Kidney epithelial cell (primary cell): ENCODE measurements at regions not wholly inside any gene's neighbourhood (a gene's known extent, or its start where the extent isn't known, plus 50 kb on each side); places are given as distances from the start of the nearest gene placed in this dataset.
A peak's percentile ranks its signal among the peaks of the same experiment; 100 is the strongest.

Experiments
- DNase-seq: peaks from one replicate; pipeline ENCODE4 v3.0.0-alpha.2; 2010; ENCODE audit warnings: low read depth
- H3K27me3 ChIP-seq: 2 replicates; pipeline ENCODE4 v1.6.0; 2011; ENCODE audit warnings: low read length; ENCODE audit not compliant: control insufficient read depth, insufficient read depth
- H3K36me3 ChIP-seq: 2 replicates; pipeline ENCODE4 v1.5.1; 2011; ENCODE audit warnings: low read length; ENCODE audit not compliant: control insufficient read depth, insufficient read depth
- H3K4me3 ChIP-seq: 2 replicates; pipeline ENCODE4 v1.5.1; 2011; ENCODE audit warnings: low read depth, mild to moderate bottlenecking, control low read depth, low read length
- TF ChIP-seq, protein P1 (sequence below): IDR thresholded peaks from 2 replicates; pipeline ENCODE4 v1.5.1; 2011; ENCODE audit warnings: mild to moderate bottlenecking, moderate library complexity, low read length, control low read depth, inconsistent platforms; ENCODE audit not compliant: insufficient read depth, poor library complexity, severe bottlenecking

DNA sequence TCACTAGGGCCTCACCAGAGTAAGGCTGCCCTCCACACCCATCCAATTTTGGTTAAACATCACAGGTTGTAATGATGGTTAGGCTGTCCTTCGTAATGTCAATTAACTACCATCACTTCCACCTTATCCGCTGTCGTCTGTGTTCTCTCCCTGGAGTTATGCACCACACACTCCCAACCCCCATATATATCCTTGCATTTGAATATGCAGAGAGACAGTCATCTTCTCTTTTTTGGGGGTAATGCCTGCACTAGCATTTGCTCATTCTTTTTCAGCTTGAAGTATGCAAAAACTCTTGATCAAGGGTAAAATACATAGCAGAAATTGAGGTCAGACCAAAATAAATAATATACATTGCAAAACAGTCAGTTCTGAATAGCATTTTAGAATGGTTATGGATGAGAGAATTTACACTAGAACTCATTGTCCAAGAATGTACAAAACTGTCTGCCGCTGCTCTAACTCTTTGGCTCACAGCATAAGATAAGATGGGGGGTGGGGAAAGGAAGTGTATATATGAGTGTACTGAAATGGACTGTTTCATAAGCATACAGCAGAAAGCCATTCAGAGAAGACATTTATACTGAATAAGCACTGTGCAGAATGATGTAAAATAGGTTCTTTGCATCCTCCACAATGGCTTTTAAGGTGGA lies 397.8 kb upstream of the CHST9 start:
- peak; percentile 51 for DNase-seq
- TF ChIP-seq, protein P1, sequence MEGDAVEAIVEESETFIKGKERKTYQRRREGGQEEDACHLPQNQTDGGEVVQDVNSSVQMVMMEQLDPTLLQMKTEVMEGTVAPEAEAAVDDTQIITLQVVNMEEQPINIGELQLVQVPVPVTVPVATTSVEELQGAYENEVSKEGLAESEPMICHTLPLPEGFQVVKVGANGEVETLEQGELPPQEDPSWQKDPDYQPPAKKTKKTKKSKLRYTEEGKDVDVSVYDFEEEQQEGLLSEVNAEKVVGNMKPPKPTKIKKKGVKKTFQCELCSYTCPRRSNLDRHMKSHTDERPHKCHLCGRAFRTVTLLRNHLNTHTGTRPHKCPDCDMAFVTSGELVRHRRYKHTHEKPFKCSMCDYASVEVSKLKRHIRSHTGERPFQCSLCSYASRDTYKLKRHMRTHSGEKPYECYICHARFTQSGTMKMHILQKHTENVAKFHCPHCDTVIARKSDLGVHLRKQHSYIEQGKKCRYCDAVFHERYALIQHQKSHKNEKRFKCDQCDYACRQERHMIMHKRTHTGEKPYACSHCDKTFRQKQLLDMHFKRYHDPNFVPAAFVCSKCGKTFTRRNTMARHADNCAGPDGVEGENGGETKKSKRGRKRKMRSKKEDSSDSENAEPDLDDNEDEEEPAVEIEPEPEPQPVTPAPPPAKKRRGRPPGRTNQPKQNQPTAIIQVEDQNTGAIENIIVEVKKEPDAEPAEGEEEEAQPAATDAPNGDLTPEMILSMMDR, result no peak
- H3K4me3 ChIP-seq, result no peak overlapping the region

DNA sequence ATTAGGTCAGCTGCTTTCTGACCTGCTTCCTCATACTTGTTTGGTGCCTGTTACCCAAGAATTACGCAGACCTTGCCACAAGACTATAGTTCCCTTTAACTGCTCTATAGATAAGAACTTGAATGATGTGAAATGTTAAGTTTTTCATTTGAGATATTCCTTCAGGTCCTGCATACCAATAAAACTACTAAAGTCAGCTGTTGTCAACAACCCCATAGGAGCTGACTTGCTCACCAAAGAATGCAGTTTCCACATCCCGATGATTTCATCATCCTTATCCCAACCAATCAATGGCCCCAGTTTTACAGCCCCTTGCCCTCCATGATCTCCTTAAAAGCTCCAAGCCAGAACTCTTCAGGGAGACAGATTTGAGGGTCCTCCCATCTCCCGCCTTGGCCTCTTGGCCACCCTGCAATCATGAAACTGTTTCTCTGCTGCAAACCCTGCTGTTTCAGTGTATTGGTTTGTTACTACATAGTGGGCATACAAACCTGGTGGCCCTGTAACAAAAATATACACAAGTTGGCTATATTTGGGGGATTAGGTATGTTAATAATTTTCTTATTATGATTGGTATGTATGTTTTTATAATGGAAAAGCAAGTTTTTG lies 396.3 kb upstream of the CHST9 start:
- no peak for DNase-seq
- no peaks in the 10 kb centered on the region for H3K27me3 ChIP-seq
- H3K36me3 ChIP-seq, result no peaks in the 10 kb centered on the region
- TF ChIP-seq, protein P1, result no peak
- no peak overlapping the region for H3K4me3 ChIP-seq

More for the DNA sequence above, 397.8 kb upstream of the CHST9 start:
- H3K27me3 ChIP-seq, result no peaks in the 10 kb centered on the region
- no peaks in the 10 kb centered on the region for H3K36me3 ChIP-seq

DNA sequence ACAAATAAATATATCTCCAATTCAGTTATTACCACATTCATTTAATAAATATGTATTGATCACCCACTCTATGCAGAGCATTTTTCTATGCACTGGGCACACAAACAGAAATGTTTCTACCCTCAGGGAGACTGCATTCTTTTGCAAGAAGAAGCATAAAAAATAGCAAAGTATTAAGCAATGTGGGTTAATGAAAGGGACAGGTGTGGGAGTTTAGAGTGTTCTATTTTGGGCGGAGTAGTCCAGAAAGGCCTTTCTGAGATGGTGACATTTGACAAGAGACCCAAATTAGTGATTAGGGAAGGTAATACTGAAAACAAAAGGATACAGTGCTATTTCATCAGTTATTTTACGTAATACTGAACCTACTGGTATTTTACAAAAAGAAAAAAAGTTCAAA lies 394.3 kb upstream of the CHST9 start:
- no peak for DNase-seq
- Histone ChIP-seq H3K36me3 (no peaks in the 10 kb centered on the region), H3K4me3 (no peak overlapping the region), H3K27me3 (no peaks in the 10 kb centered on the region)
- TF ChIP-seq, protein P1, result no peak

GRCh38 chr18:27577752-27578151 lies 392.6 kb upstream of the CHST9 start:
- Histone ChIP-seq H3K36me3 (no peaks in the 10 kb centered on the region), H3K4me3 (no peak overlapping the region), H3K27me3 (no peaks in the 10 kb centered on the region)
- TF ChIP-seq, protein P1, result no peak
- no peak for DNase-seq

GRCh38 chr18:27577265-27577664 lies 392.2 kb upstream of the CHST9 start:
- H3K27me3 ChIP-seq, result no peaks in the 10 kb centered on the region
- no peak overlapping the region for H3K4me3 ChIP-seq
- TF ChIP-seq, protein P1, result no peak
- DNase-seq, result no peak
- no peaks in the 10 kb centered on the region for H3K36me3 ChIP-seq

GRCh38 chr18:27567434-27567833 lies 382.3 kb upstream of the CHST9 start:
- Histone ChIP-seq H3K36me3 (no peaks in the 10 kb centered on the region), H3K27me3 (no peaks in the 10 kb centered on the region), H3K4me3 (no peak overlapping the region)
- TF ChIP-seq, protein P1, result no peak
- DNase-seq, result no peak
